GM19043 (cell line): ENCODE measurements at regions not wholly inside any gene's neighbourhood (a gene's known extent, or its start where the extent isn't known, plus 50 kb on each side); places are given as distances from the start of the nearest gene placed in this dataset.
"Not testable (repeated sequence)": the region's sequence is repeated elsewhere in the genome, so short reads cannot be mapped to it uniquely, and the experiment has no call there.

Source experiments
- ATAC-seq: cut with Tn5 transposase; IDR thresholded peaks from one replicate; pipeline ENCODE4 v1.9.1; 2021; ENCODE audit warnings: low read depth; ENCODE audit not compliant: unreplicated experiment

GRCh38 chr5:118121258-118121657, 867.1 kb downstream of the DTWD2 start:
- ATAC-seq, result no peak

- ATAC-seq, result no peak
Observed at GRCh38 chr5:118115791-118116190, 872.6 kb downstream of the DTWD2 start.

DNA sequence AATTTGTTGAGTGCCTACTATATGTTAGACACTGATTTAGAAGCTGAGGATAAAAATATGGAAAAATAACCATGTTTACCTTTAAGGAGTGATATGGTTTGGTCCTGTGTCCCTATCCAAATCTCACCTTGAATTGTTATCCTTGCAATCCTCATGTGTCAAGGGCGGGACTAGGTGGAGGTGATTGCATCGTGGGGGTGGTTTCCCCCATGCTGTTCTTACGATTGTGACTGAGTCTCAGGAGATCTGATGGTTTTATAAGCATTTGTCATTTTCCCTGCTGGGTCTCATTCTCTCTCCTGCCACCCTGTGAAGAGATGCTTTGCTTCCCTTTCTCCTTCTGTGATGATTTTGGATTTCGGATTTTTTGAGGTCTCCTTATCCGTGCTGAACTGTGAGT, 876.4 kb downstream of the DTWD2 start:
- ATAC-seq, result no peak

DNA sequence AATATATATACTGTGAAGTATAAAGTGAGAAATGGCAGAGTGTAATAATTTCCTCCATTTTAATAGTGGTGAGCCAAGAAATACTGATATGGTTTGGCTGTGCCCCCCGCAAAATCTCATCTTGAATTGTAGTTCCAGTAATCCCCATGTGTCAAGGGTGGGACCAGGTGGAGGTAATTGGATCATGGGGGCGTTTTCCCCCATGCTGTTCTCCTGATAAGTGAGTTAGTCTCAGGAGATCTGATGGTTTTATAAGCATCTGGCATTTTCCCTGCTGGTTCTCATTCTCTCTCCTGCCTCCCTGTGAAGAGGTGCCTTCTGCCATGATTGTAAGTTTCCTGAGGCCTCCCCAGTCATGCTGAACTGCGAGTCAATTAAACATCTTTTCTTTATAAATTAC, 881.1 kb downstream of the DTWD2 start:
- not testable (repeated sequence) for ATAC-seq

DNA sequence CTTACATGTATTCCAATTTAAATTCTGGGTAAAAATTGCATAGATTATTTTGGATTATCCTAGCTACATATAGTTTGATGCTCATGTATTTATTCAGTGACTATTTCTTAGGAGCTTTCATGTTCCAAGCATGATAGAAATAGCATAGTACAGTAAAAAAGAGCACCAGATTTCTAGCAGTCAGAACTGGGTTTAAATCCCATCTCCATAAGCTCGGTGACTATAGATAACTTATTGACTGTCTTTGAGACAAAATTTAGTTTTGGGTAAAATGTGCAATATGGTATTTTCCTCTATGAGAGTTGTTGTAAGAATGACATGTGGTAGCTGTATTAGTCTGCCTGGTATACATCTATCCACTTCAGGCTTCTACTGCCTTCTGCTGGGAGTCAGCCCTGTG, 889.6 kb downstream of the DTWD2 start:
- ATAC-seq, result no peak

- no peak for ATAC-seq
Observed at GRCh38 chr5:118095115-118095514, 893.2 kb downstream of the DTWD2 start.

DNA sequence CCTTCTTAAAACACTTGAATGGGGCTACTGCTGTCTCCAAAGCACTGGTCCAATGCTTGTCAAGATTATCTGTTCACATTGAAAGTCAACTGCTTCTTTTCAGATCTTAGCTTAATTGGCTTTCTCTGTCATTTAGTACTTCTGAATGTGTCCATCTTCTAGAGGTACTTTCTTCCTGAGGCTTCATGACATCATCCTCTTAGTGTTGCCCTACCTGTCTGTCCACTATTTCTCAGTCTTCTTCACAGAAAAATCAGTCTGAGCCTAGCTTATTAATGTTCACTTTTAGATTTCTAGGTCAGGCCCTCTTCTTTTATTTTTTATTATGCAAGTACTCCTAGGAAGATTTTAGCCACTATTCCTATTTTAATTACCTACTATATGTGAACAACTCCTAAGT, 899.9 kb downstream of the DTWD2 start:
- ATAC-seq, result no peak

DNA sequence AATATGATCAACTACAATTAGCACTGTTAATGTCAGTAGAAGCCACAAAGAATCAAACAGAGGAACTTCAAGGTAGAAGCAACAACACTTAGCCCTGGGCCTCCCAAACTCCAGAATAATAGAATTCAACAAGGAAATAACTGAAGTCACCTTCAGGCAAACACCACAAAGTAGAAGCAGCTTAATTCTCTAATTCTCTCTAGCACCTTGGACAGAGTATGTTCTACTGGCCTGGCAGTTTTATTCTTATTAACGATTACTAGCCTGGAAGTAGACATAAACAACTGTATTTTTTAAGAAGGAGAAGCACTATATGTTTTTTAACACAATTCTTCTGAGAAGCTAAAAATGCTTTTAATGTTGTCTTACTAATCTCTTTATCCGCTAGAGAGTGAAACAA, 911.9 kb downstream of the DTWD2 start:
- no peak for ATAC-seq

DNA sequence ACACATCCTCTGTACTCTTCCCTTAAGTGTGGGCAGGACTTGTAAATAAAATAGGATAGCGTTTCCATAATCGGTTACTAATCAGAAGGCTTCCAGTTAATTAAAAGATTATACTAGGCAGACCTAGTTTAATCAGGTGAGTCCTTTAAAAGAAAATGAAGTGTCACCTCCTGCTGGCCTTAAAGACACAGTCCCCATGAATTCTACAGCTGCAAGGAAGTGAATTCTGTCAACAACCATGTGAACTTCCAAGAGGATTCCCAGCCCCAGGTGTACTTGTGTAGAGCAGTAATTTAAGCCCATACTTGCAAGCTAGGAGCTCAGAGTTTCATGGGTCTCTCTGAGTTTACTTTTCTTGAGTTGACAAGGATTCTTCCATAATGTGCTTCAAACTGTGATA, 918.3 kb downstream of the DTWD2 start:
- ATAC-seq, result no peak

DNA sequence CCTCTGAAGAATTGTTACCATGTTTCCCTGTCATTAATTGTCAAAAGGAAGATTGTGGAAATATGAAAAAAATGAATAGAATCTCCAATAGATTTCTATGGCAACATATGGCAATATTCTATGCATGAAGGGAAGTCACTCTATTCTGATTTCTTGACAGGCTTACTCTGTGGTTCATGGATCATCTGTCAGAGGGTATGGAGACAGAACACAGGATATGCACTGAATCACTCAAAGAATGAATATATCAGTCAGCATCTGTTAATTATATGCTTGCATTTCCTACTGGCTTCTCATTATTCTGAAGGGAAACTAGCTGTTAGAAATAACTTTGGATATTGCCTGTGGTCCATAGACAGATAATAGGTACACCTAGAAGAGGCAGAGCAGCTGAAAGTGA, 918.9 kb downstream of the DTWD2 start:
- ATAC-seq, result no peak

DNA sequence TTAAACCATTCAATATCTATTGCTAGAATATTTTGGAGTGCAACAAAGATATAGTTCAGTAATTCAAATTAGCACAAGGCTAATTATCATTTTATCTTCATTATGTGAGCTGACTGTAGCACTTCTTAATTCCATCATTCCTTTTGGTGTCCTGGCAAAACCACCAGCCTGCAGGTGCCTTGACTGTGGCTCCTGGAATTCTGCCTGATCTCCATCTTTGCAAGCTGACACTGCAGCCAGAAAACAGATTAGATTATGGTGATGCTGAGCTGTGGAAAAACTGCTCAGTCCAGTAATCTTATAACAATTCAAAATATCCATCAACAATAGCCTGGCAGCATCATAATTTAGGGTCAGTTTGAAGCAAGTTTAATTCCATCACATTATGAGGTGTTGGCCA, 919.5 kb downstream of the DTWD2 start:
- ATAC-seq, result no peak

GRCh38 chr5:118063836-118064235, 924.5 kb downstream of the DTWD2 start:
- ATAC-seq, result not testable (repeated sequence)

- no peak for ATAC-seq
Observed at GRCh38 chr5:118060833-118061232, 927.5 kb downstream of the DTWD2 start.

- ATAC-seq, result no peak
Observed at GRCh38 chr5:118052503-118052902, 935.8 kb downstream of the DTWD2 start.

GRCh38 chr5:118044169-118044568, 944.2 kb downstream of the DTWD2 start:
- ATAC-seq, result no peak

- no peak for ATAC-seq
Observed at GRCh38 chr5:118043531-118043930, 944.8 kb downstream of the DTWD2 start.

DNA sequence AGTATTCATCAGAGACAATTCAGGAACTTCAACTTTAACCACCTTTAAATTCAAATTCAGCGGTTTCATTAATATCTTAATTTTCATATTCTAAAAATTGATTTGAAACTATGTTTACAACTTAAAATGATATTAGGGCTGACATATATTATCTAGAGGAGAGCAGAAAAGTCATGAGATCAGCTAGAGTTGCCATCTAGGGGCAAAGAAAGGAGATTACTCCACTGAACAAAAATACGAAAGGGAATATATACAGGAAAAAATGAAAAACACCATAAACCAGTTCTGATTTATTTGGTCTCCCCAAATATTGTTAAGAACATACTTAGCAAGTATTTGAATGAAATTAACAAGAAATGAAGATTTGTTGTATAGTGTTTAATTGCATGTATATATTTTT, 946.3 kb downstream of the DTWD2 start:
- ATAC-seq, result no peak

GRCh38 chr5:118040496-118040895, 947.9 kb downstream of the DTWD2 start:
- ATAC-seq, result no peak

GRCh38 chr5:118033686-118034338, 954.5 kb downstream of the DTWD2 start:
- ATAC-seq, result no peak

DNA sequence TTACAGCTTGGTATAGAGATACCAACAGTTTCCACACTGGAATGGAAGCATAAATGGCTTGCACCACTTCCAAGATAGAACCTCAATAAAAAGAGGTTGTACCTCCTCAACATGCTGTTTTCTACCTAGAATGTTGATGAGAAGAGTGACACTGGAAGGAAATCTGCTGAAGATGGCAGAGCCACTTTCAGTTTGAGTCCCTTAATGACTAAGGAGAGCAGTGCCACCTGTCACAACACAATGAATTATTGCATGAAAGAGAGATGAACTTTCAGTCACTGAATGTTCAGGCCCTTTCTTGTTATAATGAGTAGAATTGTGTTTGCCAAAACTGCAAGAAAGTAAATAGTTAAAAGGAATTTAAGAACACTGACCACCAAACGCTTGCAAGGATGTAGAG, 958.5 kb downstream of the DTWD2 start:
- ATAC-seq, result no peak

GRCh38 chr5:118022062-118022461, 966.3 kb downstream of the DTWD2 start:
- no peak for ATAC-seq

DNA sequence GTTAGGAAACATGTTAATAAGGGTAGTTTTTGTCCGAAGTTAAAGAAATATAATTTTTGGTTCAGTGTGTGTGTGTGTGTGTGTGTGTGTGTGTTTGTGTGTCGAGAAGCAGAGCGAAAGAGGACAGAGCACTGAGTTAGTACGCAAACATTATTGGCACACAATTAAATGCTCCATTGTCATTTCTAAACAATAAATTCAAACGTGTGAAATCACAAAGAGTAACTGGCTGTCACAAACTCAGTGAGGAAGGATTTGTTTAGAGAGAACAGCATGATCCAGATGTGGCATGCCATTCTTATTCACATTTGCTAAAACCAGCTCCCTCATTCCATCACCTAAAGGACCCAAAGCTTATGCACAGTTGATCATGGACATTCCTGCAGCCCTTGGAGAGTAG, 970.8 kb downstream of the DTWD2 start:
- no peak for ATAC-seq

- no peak for ATAC-seq
Observed at GRCh38 chr5:118016396-118016795, 972.0 kb downstream of the DTWD2 start.
